ENCODE measurements at regions not wholly inside any gene's neighbourhood (a gene's known extent, or its start where the extent isn't known, plus 50 kb on each side); places are given as distances from the start of the nearest gene placed in this dataset.
"Not testable (repeated sequence)": the region's sequence is repeated elsewhere in the genome, so short reads cannot be mapped to it uniquely, and the experiment has no call there.

DNA sequence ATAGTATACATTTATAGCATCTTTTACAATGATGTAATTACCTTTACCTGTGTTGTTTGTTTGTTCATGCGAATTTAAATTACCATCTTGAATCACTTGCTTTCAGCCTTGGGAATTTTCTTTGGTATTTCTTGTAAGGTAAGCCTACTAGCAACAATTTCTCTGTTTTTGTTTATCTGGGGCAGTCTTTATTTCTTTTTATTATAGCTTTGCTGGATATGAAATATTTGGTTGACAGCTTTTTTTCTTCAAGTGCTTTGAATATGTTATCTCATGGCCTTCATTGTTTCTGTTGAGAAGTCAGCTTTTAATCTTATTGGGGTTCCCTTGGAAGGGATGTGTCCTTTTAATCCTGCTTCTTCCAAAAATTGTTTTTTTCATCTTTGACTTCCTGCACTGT, 292.8 kb upstream of the EDA2R start:
- intact Hi-C loops (cut with DNase I), result no loop called here
- no peak for DNase-seq (ENCODE audit: extremely low spot score in 2 of 2)

DNA sequence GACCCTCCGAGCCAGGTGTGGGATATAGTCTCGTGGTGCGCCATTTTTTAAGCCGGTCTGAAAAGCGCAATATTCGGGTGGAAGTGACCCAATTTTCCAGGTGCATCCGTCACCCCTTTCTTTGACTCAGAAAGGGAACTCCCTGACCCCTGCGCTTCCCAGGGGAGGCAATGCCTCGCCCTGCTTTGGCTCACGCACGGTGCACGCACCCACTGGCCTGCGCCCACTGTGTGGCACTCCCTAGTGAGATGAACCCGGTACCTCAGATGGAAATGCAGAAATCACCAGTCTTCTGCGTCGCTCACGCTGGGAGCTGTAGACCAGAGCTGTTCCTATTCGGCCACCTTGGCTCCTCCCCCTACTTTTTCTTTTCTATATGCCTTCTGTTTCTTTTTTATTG, 291.6 kb upstream of the EDA2R start:
- DNase-seq (ENCODE audit: extremely low spot score in 2 of 2); H3K27me3 ChIP-seq; H3K4me1 ChIP-seq; H3K4me3 ChIP-seq; intact Hi-C loops (cut with DNase I); H3K36me3 ChIP-seq; H3K27ac ChIP-seq; H3K9me3 ChIP-seq: not testable (repeated sequence)

More for the DNA sequence above, 292.8 kb upstream of the EDA2R start:
- H3K9me3 ChIP-seq, result no peaks in the 10 kb centered on the region
- no peak overlapping the region for H3K27ac ChIP-seq
- no peak for TF ChIP-seq POLR2AphosphoS5 (IDR thresholded peaks at IDR 0.05; ENCODE audit: insufficient read depth in 1 of 2, low read depth in 1 of 2)
- TF ChIP-seq POLR2A (IDR thresholded peaks at IDR 0.05), result no peak
- TF ChIP-seq, protein P1, sequence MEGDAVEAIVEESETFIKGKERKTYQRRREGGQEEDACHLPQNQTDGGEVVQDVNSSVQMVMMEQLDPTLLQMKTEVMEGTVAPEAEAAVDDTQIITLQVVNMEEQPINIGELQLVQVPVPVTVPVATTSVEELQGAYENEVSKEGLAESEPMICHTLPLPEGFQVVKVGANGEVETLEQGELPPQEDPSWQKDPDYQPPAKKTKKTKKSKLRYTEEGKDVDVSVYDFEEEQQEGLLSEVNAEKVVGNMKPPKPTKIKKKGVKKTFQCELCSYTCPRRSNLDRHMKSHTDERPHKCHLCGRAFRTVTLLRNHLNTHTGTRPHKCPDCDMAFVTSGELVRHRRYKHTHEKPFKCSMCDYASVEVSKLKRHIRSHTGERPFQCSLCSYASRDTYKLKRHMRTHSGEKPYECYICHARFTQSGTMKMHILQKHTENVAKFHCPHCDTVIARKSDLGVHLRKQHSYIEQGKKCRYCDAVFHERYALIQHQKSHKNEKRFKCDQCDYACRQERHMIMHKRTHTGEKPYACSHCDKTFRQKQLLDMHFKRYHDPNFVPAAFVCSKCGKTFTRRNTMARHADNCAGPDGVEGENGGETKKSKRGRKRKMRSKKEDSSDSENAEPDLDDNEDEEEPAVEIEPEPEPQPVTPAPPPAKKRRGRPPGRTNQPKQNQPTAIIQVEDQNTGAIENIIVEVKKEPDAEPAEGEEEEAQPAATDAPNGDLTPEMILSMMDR (IDR thresholded peaks at IDR 0.05), result no peak
- H3K27me3 ChIP-seq, result no peaks in the 10 kb centered on the region
- H3K4me3 ChIP-seq, result no peak overlapping the region
- no peaks in the 10 kb centered on the region for H3K4me1 ChIP-seq
- H3K36me3 ChIP-seq, result no peaks in the 10 kb centered on the region

DNA sequence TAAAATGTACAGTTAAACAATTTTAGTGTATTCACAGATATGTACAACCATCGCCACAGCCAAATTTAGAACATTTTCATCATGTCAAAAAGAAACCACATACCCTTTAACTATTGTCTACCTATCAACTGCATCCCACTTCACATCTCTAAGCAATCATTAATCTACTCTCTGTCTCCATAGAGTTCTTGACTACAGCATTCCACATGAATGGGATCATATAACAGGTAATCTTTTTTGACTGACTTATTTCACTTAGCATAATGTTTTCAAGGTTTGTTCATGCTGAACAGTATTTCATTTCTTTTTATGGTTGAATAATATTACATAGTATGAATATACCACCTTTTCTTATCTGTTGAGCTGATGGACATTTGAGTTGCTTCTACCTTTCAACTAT, 281.4 kb upstream of the EDA2R start:
- Histone ChIP-seq H3K36me3 (no peaks in the 10 kb centered on the region), H3K9me3 (no peaks in the 10 kb centered on the region), H3K4me3 (no peak overlapping the region), H3K4me1 (peaks cover 4% of the 10 kb centered on the region), H3K27ac (no peak overlapping the region), H3K27me3 (no peaks in the 10 kb centered on the region)
- no peak for DNase-seq (ENCODE audit: extremely low spot score in 2 of 2)
- intact Hi-C loops (cut with DNase I), result no loop called here
- TF ChIP-seq POLR2A (IDR thresholded peaks at IDR 0.05) (no peak), POLR2AphosphoS5 (IDR thresholded peaks at IDR 0.05; ENCODE audit: insufficient read depth in 1 of 2, low read depth in 1 of 2) (no peak)
- TF ChIP-seq, protein P1 (IDR thresholded peaks at IDR 0.05), result no peak

DNA sequence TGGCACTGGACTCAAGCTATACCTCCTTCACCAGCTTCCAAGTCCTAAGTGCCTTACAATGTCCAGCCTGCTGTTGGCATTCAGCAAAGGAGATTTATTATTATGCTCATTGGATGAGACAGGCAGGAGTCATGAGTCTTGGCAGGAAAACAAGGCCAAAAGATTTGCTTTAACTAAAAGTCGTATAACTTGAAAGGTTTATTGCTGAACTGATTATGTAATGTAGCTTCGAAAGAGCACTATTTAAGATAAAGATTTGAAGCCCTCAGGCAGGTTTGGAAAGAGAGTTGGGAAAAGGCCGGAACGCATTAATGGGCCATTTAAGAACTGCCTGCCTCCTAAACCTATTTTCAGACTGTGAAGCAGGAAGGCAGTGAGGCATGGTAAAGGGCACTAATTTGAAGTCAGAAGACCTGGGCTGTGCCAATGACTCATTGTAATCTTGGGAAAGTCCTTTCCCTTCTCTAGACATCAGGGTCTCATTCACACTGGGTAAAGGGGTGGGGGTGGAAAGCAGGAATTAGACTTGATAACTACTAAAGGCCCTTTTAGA, 280.5 kb upstream of the EDA2R start:
- Histone ChIP-seq H3K27ac (peak overlapping the region; percentile 15), H3K36me3 (no peaks in the 10 kb centered on the region), H3K27me3 (no peaks in the 10 kb centered on the region), H3K4me3 (no peak overlapping the region), H3K4me1 (peaks cover 11% of the 10 kb centered on the region), H3K9me3 (no peaks in the 10 kb centered on the region)
- no peak for DNase-seq (ENCODE audit: extremely low spot score in 2 of 2)
- intact Hi-C loops (cut with DNase I), result no loop called here
- TF ChIP-seq POLR2AphosphoS5 (IDR thresholded peaks at IDR 0.05; ENCODE audit: insufficient read depth in 1 of 2, low read depth in 1 of 2), result peak; percentile 12 to 39
- TF ChIP-seq POLR2A (IDR thresholded peaks at IDR 0.05), result no peak

DNA sequence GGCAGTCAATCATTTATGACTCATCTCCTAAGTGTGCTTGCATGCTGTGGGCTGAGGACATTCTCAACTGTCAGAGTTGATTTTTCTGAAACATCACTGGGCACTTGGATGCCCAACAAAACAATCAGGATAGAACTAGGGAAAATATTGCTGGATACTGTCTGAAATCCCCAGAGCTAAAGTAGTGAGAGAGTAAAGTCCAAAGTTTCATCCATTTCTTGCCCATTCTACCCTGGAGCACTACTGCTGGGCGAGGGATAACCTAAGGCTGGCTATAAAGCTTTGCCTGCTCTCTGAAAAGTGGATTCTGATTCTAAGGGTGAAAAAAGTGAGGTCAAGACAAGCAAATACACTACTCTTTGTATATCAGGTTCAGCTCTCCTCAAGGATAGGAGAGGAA, 279.6 kb upstream of the EDA2R start:
- Histone ChIP-seq H3K4me3 (no peak overlapping the region), H3K27me3 (no peaks in the 10 kb centered on the region), H3K4me1 (peaks cover 11% of the 10 kb centered on the region), H3K9me3 (no peaks in the 10 kb centered on the region), H3K36me3 (no peaks in the 10 kb centered on the region), H3K27ac (no peak overlapping the region)
- intact Hi-C loops (cut with DNase I), result no loop called here
- TF ChIP-seq, protein P1 (IDR thresholded peaks at IDR 0.05), result no peak
- no peak for TF ChIP-seq POLR2A (IDR thresholded peaks at IDR 0.05)
- TF ChIP-seq POLR2AphosphoS5 (IDR thresholded peaks at IDR 0.05; ENCODE audit: insufficient read depth in 1 of 2, low read depth in 1 of 2), result no peak
- no peak for DNase-seq (ENCODE audit: extremely low spot score in 2 of 2)

DNA sequence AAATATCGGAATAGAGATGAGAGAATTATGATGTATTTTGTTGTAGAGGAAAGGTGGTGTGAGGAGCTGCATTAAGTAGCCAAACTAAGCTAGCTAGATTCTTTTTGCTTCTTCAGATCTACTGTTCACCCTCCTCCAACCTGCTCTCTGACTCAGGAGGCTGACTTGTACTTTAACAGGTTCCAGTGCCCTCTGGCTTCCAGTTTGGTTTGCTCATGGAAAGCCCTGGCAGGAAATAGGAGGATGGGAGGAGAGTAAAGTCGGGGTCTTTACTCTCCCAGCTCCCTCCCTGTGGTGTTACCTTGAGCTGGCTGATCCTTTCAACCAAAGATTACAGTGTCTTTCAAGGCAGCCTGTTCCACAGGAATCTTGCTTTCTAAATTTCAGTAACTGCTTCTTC, 277.0 kb upstream of the EDA2R start:
- H3K9me3 ChIP-seq, result no peaks in the 10 kb centered on the region
- H3K4me3 ChIP-seq, result no peak overlapping the region
- no peak for DNase-seq (ENCODE audit: extremely low spot score in 2 of 2)
- no peaks in the 10 kb centered on the region for H3K36me3 ChIP-seq
- intact Hi-C loops (cut with DNase I), result no loop called here
- TF ChIP-seq, protein P1 (IDR thresholded peaks at IDR 0.05), result no peak
- TF ChIP-seq POLR2A (IDR thresholded peaks at IDR 0.05) (no peak), POLR2AphosphoS5 (IDR thresholded peaks at IDR 0.05; ENCODE audit: insufficient read depth in 1 of 2, low read depth in 1 of 2) (no peak)
- H3K27ac ChIP-seq, result no peak overlapping the region
- H3K27me3 ChIP-seq, result no peaks in the 10 kb centered on the region
- peaks cover 11% of the 10 kb centered on the region for H3K4me1 ChIP-seq
